Spleen (tissue), 7 donors: ENCODE measurements at regions not wholly inside any gene's neighbourhood (a gene's known extent, or its start where the extent isn't known, plus 50 kb on each side); places are given as distances from the start of the nearest gene placed in this dataset.

Experiments used
- POLR2A ChIP-seq, 3 donors: fragments of 450-650 bp; IDR thresholded peaks; one replicate each; pipeline ENCODE4 v1.5.1; 2017; ENCODE audit warnings: antibody characterized with exemption in 3 of 3, mild to moderate bottlenecking in 1 of 3
- TF ChIP-seq, protein P1 (sequence below), 11 experiments: fragments of 200-600 bp in 7 of 11; fragments of 450-650 bp in 4 of 11; sonication (generic) in 4 of 11; IDR thresholded peaks in 8 of 11; conservative IDR thresholded peaks in 3 of 11; 1 replicate in 7 of 11; 2 replicates in 4 of 11; pipeline versions ENCODE4 v1.4.0 to v1.8.0; 2016 to 2021; ENCODE audit warnings: antibody characterized with exemption in 11 of 11, inconsistent platforms in 4 of 11, mild to moderate bottlenecking in 1 of 11
- donor health status: DM: no; HTN: no; CAD: no; lungs with moderate emphysema.
- donor health status: DM: no; HTN: no; CAD: no.
- donor health status: DM: no; HTN: no; CAD: no.

DNA sequence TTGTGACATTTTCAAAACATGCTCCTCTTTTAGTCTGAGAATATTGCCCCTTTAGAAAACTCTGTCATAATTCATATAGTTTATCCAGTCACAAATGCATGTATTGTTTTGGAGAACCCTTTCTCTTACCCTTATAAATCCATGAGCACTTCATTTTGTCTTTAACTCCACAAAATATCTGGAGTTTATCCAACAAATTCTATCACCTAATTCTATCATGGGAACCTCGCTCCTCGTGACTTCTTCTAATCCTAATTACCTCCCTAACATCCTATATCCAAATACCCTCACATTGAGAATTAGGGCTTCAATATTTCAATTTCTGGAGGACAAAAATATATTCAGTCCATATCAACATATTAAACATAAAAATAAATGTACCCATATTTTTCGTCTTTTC lies 1565.9 kb downstream of the ARAP2 start:
- TF ChIP-seq, protein P1, sequence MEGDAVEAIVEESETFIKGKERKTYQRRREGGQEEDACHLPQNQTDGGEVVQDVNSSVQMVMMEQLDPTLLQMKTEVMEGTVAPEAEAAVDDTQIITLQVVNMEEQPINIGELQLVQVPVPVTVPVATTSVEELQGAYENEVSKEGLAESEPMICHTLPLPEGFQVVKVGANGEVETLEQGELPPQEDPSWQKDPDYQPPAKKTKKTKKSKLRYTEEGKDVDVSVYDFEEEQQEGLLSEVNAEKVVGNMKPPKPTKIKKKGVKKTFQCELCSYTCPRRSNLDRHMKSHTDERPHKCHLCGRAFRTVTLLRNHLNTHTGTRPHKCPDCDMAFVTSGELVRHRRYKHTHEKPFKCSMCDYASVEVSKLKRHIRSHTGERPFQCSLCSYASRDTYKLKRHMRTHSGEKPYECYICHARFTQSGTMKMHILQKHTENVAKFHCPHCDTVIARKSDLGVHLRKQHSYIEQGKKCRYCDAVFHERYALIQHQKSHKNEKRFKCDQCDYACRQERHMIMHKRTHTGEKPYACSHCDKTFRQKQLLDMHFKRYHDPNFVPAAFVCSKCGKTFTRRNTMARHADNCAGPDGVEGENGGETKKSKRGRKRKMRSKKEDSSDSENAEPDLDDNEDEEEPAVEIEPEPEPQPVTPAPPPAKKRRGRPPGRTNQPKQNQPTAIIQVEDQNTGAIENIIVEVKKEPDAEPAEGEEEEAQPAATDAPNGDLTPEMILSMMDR (IDR thresholded peaks at IDR 0.05 in 8 of 11, conservative IDR thresholded peaks at IDR 0.05 in 3 of 11) = no peak
- TF ChIP-seq POLR2A (IDR thresholded peaks at IDR 0.05) = no peak
